Thymus (tissue), 11 donors: ENCODE measurements at regions not wholly inside any gene's neighbourhood (a gene's known extent, or its start where the extent isn't known, plus 50 kb on each side); places are given as distances from the start of the nearest gene placed in this dataset.

Source experiments
- DNase-seq, 9 donors: peaks; one replicate each; pipeline ENCODE4 v3.0.0-alpha.2; 2013; ENCODE audit warnings: low spot score in 9 of 9, low read depth in 6 of 9, missing footprints in 1 of 9
- H3K27ac ChIP-seq, 2 donors: one replicate each; pipeline ENCODE4 v1.5.1; 2013; ENCODE audit warnings: control low read depth in 1 of 2, low read depth in 1 of 2, low read length in 1 of 2, mild to moderate bottlenecking in 1 of 2, moderate library complexity in 1 of 2
- H3K27me3 ChIP-seq, 2 donors: one replicate each; pipeline ENCODE4 v1.5.1; 2013; ENCODE audit warnings: low read length in 1 of 2; ENCODE audit not compliant: control insufficient read depth in 2 of 2, insufficient read depth in 1 of 2
- H3K36me3 ChIP-seq, 2 donors: one replicate each; pipeline ENCODE4 v1.5.1; 2013; ENCODE audit warnings: low read length in 1 of 2, mild to moderate bottlenecking in 1 of 2, moderate library complexity in 1 of 2; ENCODE audit not compliant: control insufficient read depth in 2 of 2, insufficient read depth in 2 of 2
- H3K4me1 ChIP-seq, 2 donors: one replicate each; pipeline ENCODE4 v1.5.1; 2013; ENCODE audit warnings: low read length in 2 of 2; ENCODE audit not compliant: control insufficient read depth in 2 of 2, insufficient read depth in 2 of 2
- H3K4me3 ChIP-seq, 2 donors: one replicate each; pipeline ENCODE4 v1.5.1; 2013; ENCODE audit warnings: low read length in 2 of 2, control low read depth in 1 of 2, mild to moderate bottlenecking in 1 of 2
- H3K9me3 ChIP-seq, 2 donors: one replicate each; pipeline ENCODE4 v1.5.1; 2013; ENCODE audit warnings: low read length in 1 of 2, mild to moderate bottlenecking in 1 of 2; ENCODE audit not compliant: control insufficient read depth in 2 of 2, insufficient read depth in 1 of 2
- WGBS: extraction: QIAGEN DNeasy Blood & Tissue Kit; methylation state at CpG from one replicate; pipeline ENCODE4 v1.1.7; 2013; 5-methylcytosine and 5-hydroxymethylcytosine counted together
- donor health status: healthy.

GRCh38 chr1:59172693-59173092 is 124.2 kb upstream of the FGGY start:
- Histone ChIP-seq H3K9me3 (no peaks in the 10 kb centered on the region), H3K4me3 (no peak overlapping the region), H3K4me1 (no peaks in the 10 kb centered on the region), H3K27ac (no peak overlapping the region), H3K36me3 (no peaks in the 10 kb centered on the region), H3K27me3 (no peaks in the 10 kb centered on the region)
- 98% methylated on average over 1 of the region's 1 CpG for WGBS
- no peak for DNase-seq

- 91% methylated on average over 1 of the region's 1 CpG for WGBS
These were observed 123.2 kb upstream of the FGGY start for GRCh38 chr1:59173721-59174120.

DNA sequence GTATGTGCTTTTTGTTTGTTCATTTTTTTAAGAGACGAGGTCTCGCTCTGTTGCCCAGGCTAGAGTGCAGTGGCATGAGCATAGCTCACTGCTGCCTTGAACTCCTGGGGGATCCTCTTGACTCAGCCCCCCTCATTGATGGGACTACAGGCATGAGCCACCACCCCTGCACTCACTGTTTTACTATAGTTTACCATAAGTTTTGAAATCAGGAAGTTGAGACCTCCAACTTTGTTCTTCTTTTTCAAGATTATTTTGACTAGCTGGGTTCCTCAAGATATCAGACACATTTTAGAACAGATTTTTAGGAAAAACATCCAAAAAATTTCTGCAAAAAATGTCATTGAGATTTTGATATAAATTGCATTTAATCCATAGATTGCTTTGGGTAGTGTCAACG is 120.4 kb upstream of the FGGY start:
- DNase-seq: no peak
- H3K27ac ChIP-seq: no peak overlapping the region
- H3K27me3 ChIP-seq: no peaks in the 10 kb centered on the region
- no peaks in the 10 kb centered on the region for H3K36me3 ChIP-seq
- WGBS: 98% methylated on average over 3 of the region's 3 CpGs
- H3K9me3 ChIP-seq: peaks cover 0 to 5% of the 10 kb centered on the region in 2 donors
- no peaks in the 10 kb centered on the region for H3K4me1 ChIP-seq
- H3K4me3 ChIP-seq: no peak overlapping the region

More at GRCh38 chr1:59173721-59174120, 123.2 kb upstream of the FGGY start:
- Histone ChIP-seq H3K4me1 (no peaks in the 10 kb centered on the region), H3K4me3 (no peak overlapping the region), H3K27ac (no peak overlapping the region), H3K9me3 (peaks cover 0 to 4% of the 10 kb centered on the region in 2 donors), H3K27me3 (no peaks in the 10 kb centered on the region), H3K36me3 (no peaks in the 10 kb centered on the region)
- no peak for DNase-seq

DNA sequence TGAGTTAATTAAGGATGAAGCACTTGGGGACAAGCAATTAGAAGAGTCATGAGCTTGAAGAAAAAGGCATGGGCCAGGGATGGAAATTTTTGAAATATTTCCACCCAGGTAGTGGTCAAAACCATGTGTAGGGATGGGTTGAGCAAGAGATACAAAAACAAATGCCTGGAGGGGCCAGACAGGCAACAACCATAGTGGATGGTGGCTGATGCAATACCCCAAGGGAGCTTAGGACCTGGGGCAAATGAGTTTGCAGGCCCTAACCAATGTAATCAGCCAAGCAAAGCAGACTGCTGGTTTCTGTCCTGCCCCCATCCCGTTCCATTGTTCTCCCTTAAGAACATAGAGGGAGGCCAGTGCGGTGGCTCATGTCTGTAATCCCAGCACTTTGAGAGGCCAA is 119.1 kb upstream of the FGGY start:
- Histone ChIP-seq H3K27me3 (no peaks in the 10 kb centered on the region), H3K27ac (no peak overlapping the region), H3K36me3 (no peaks in the 10 kb centered on the region), H3K4me3 (no peak overlapping the region), H3K9me3 (peaks cover 0 to 5% of the 10 kb centered on the region in 2 donors), H3K4me1 (no peaks in the 10 kb centered on the region)
- 99% methylated on average over 2 of the region's 2 CpGs for WGBS
- DNase-seq: no peak

GRCh38 chr1:59178339-59179187 is 118.3 kb upstream of the FGGY start:
- Histone ChIP-seq H3K4me1 (no peaks in the 10 kb centered on the region), H3K27ac (no peak overlapping the region), H3K27me3 (no peaks in the 10 kb centered on the region), H3K36me3 (no peaks in the 10 kb centered on the region), H3K4me3 (no peak overlapping the region), H3K9me3 (peaks cover 0 to 5% of the 10 kb centered on the region in 2 donors)
- WGBS: 92% methylated on average over 4 of the region's 4 CpGs
- DNase-seq: no peak

DNA sequence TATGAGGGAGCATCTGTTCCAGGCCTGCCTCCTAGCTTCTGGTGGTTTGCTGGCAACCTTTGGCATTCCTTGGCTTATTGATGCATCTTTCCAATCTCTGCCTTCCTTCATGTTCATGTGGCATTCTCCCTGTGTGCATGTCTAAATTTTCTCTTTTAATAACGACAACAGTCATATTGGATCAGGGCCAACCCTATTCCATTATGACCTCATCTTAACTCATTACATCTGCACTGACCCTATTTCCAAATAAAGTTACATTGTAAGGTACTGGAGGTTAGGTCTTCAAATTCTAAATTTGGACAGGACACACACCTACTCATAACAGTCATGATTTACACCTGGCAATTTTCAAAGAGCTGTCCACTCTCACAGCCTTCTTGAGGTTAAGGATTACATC is 117.2 kb upstream of the FGGY start:
- WGBS: 87% methylated on average over 1 of the region's 1 CpG
- H3K36me3 ChIP-seq: no peaks in the 10 kb centered on the region
- no peaks in the 10 kb centered on the region for H3K27me3 ChIP-seq
- no peak for DNase-seq
- H3K27ac ChIP-seq: no peak overlapping the region
- no peaks in the 10 kb centered on the region for H3K4me1 ChIP-seq
- peaks cover 0 to 5% of the 10 kb centered on the region in 2 donors for H3K9me3 ChIP-seq
- no peak overlapping the region for H3K4me3 ChIP-seq

DNA sequence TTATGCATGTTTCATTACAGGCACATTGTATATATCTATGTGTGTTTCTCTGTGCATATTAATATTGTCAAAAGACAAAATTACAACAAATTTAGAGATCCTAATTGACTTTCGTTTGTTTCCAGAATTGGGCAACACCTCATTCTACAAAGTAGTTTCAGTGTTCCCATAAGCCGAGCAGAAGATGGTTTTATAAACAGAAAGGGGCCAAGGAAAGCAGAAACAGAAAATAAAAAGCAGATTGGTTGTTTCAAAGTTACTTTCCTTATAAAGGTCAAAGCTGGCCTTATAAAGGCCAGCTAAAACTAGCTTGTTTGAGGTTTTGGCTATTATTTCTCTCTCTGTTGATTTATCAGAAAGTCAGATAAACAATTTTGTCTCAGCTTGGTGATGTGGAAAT is 116.2 kb upstream of the FGGY start:
- no peak for DNase-seq
- Histone ChIP-seq H3K27me3 (no peaks in the 10 kb centered on the region), H3K4me3 (no peak overlapping the region), H3K9me3 (peaks cover 0 to 5% of the 10 kb centered on the region in 2 donors), H3K4me1 (no peaks in the 10 kb centered on the region), H3K27ac (no peak overlapping the region), H3K36me3 (no peaks in the 10 kb centered on the region)
- 93% methylated on average over 2 of the region's 2 CpGs for WGBS

DNA sequence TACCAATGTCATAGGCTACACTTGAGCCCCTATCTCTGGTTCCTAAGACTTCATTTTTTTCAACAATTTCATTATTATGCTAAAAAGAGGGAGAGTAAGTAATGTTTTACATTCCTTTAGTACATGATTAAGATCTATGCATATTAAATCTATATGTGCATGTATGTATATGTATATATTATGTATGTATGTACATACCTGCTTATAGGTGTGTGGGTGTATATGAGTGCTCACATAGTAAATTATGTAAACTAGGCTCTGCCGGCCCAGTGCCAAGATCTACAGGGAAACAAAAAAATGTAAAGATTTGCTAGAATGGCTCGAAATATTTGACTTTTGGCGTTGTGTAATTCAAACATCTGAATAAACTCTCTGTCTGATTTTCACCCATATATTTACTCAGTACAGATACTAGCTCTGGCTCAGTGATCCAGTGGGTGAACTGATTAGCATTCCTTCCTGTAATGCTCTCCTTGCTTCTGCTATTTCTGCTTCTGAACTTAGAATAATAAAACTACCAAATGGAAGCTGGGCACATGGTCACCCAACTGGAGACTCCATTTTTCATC is 113.1 kb upstream of the FGGY start:
- WGBS: 96% methylated on average over 3 of the region's 3 CpGs
- no peak for DNase-seq
- H3K27me3 ChIP-seq: no peaks in the 10 kb centered on the region
- no peaks in the 10 kb centered on the region for H3K36me3 ChIP-seq
- no peaks in the 10 kb centered on the region for H3K4me1 ChIP-seq
- H3K9me3 ChIP-seq: no peaks in the 10 kb centered on the region
- H3K27ac ChIP-seq: no peak overlapping the region
- H3K4me3 ChIP-seq: no peak overlapping the region

DNA sequence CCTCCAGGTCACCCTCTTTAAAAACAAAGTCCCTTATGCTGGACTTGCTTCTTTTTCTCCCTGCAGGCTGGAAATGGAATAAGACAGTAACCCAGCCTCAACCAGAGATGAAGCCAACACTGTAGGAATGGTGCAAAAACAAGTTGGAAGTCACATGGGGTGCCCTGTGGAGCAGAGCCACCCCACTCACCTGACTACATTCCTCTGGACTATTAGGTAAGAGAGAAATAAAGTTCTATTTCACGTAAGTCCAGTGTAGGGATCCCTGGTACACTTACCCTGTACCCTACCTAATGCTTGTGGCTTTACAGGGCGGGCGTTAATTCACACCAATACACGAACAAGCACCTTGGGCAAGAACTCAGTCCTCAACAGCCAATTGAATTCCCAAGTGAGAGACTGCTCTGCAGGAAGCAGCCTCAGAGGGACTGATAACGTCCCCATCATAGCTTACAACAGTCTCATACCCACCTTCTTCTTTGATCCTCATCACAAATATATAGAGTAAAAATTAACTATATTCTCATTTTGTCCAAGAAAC is 112.5 kb upstream of the FGGY start:
- H3K4me1 ChIP-seq: no peaks in the 10 kb centered on the region
- H3K27me3 ChIP-seq: no peaks in the 10 kb centered on the region
- DNase-seq: no peak
- 96% methylated on average over 5 of the region's 5 CpGs for whole genome bisulfite sequencing
- H3K9me3 ChIP-seq: no peaks in the 10 kb centered on the region
- no peaks in the 10 kb centered on the region for H3K36me3 ChIP-seq
- H3K4me3 ChIP-seq: no peak overlapping the region
- no peak overlapping the region for H3K27ac ChIP-seq
